ENCODE measurements at regions not wholly inside any gene's neighbourhood (a gene's known extent, or its start where the extent isn't known, plus 50 kb on each side); places are given as distances from the start of the nearest gene placed in this dataset.

GRCh38 chr7:91512958-91513357 lies 248.7 kb downstream of the FZD1 start:
- Histone ChIP-seq H4K20me1 (ENCODE audit: control insufficient read depth, insufficient read depth) (no peaks in the 10 kb centered on the region), H3K79me2 (ENCODE audit: control insufficient read depth, insufficient read depth, low read length) (no peaks in the 10 kb centered on the region), H3K36me3 (ENCODE audit: control insufficient read depth in 2 of 2, insufficient read depth in 2 of 2, low read length in 1 of 2) (no peaks in the 10 kb centered on the region), H3K4me3 (no peak overlapping the region), H3K4me1 (ENCODE audit: control insufficient read depth, insufficient read depth, low read length) (no peaks in the 10 kb centered on the region), H3K9ac (ENCODE audit: control insufficient read depth, insufficient read depth, low read length) (no peak overlapping the region), H3K4me2 (ENCODE audit: control insufficient read depth, insufficient read depth) (no peak overlapping the region), H3K9me3 (replicated peaks; ENCODE audit: control insufficient read depth, insufficient read depth, low read length) (no peaks in the 10 kb centered on the region), H2AFZ (ENCODE audit: control insufficient read depth, low read depth, low read length) (no peak overlapping the region), H3K27ac (ENCODE audit: control insufficient read depth, insufficient read depth) (no peak overlapping the region), H3K27me3 (replicated peaks in 1 of 2; ENCODE audit: control insufficient read depth in 2 of 2, insufficient read depth in 2 of 2, low read length in 1 of 2) (no peaks in the 10 kb centered on the region)
- ATAC-seq (no peak), DNase-seq (ENCODE audit: low read depth, low spot score) (no peak), FAIRE-seq (no peak)
- BruUV-seq (replicated peaks) = no TSS peak
- ChIA-PET SMC1A (ENCODE audit: uncharacterized antibody, unreplicated experiment) (no interaction called here), POLR2A (no interaction called here), CTCF (no interaction called here), RAD21 (ENCODE audit: unreplicated experiment) (no interaction called here)
- TF ChIP-seq ZBTB4 (CRISPR knock-in tag; IDR thresholded peaks at IDR 0.05) (no peak), NFYB (IDR thresholded peaks at IDR 0.05; ENCODE audit: insufficient read depth, low read depth, low read length) (no peak)
- 42% methylated on average over 3 of the region's 3 CpGs for WGBS (ENCODE audit: insufficient coverage, insufficient replicate concordance, low lambda C conversion rate, missing lambda C conversion rate)
- intact Hi-C loops (cut with micrococcal nuclease; ENCODE audit: unreplicated experiment) = no loop called here
- in situ Hi-C loops (cut with MboI) = no loop called here

- 73% methylated on average over 4 of the region's 4 CpGs for WGBS (ENCODE audit: insufficient coverage, insufficient replicate concordance, low lambda C conversion rate, missing lambda C conversion rate)
- H3K36me3 ChIP-seq (ENCODE audit: control insufficient read depth in 2 of 2, insufficient read depth in 2 of 2, low read length in 1 of 2) = no peaks in the 10 kb centered on the region
- H3K4me2 ChIP-seq (ENCODE audit: control insufficient read depth, insufficient read depth) = no peak overlapping the region
- H3K79me2 ChIP-seq (ENCODE audit: control insufficient read depth, insufficient read depth, low read length) = no peaks in the 10 kb centered on the region
- H3K4me1 ChIP-seq (ENCODE audit: control insufficient read depth, insufficient read depth, low read length) = no peaks in the 10 kb centered on the region
- H2AFZ ChIP-seq (ENCODE audit: control insufficient read depth, low read depth, low read length) = no peak overlapping the region
- no peak overlapping the region for H3K27ac ChIP-seq (ENCODE audit: control insufficient read depth, insufficient read depth)
- RAD21 ChIA-PET (ENCODE audit: unreplicated experiment) = no interaction called here
- SMC1A ChIA-PET (ENCODE audit: uncharacterized antibody, unreplicated experiment) = no interaction called here
- CTCF ChIA-PET = no interaction called here
- no peak overlapping the region for H3K4me3 ChIP-seq
- no peak for TF ChIP-seq IRF4 (IDR thresholded peaks at IDR 0.05; ENCODE audit: low read depth, low read length)
- ATAC-seq (no peak), FAIRE-seq (no peak), DNase-seq (ENCODE audit: low read depth, low spot score) (no peak)
- no peaks in the 10 kb centered on the region for H3K9me3 ChIP-seq (replicated peaks; ENCODE audit: control insufficient read depth, insufficient read depth, low read length)
- no peaks in the 10 kb centered on the region for H4K20me1 ChIP-seq (ENCODE audit: control insufficient read depth, insufficient read depth)
- H3K9ac ChIP-seq (ENCODE audit: control insufficient read depth, insufficient read depth, low read length) = no peak overlapping the region
- in situ Hi-C loops (cut with MboI) = no loop called here
- intact Hi-C loops (cut with micrococcal nuclease; ENCODE audit: unreplicated experiment) = no loop called here
- no TSS peak for BruUV-seq (replicated peaks)
- no peaks in the 10 kb centered on the region for H3K27me3 ChIP-seq (replicated peaks in 1 of 2; ENCODE audit: control insufficient read depth in 2 of 2, insufficient read depth in 2 of 2, low read length in 1 of 2)
- POLR2A ChIA-PET = no interaction called here
These were observed 250.4 kb downstream of the FZD1 start for GRCh38 chr7:91514591-91514990.
